K562 (cell line): ENCODE measurements at regions not wholly inside any gene's neighbourhood (a gene's known extent, or its start where the extent isn't known, plus 50 kb on each side); places are given as distances from the start of the nearest gene placed in this dataset.

Source experiments
- ATAC-seq: fragments of 200-7000 bp; cut with Tn5 transposase; 3 replicates; pipeline ENCODE4 v1.9.1; 2020; ENCODE audit warnings: moderate library complexity
- BruUV-seq: library from RNA; stranded (reverse); fragments of 400-500 nt; replicated peaks from 2 replicates; lab custom pipeline; 2021; lab: Mats Ljungman, UMichigan
- CTCF ChIA-PET: fragments of 300-600 bp; formaldehyde crosslinking; extraction: SDS; loops from one replicate; lab custom pipeline; 2021; ENCODE audit warnings: low intra/inter-chr PET ratio; lab: Yijun Ruan, JAX
- POLR2A ChIA-PET: fragments of 300-600, 350-650 bp; sonication (Branson Sonifier 250); formaldehyde crosslinking; extraction: SDS; loops from one replicate; lab custom pipeline; 2021; ENCODE audit warnings: antibody characterized with exemption, inconsistent platforms; lab: Yijun Ruan, JAX
- DNase-seq, 4 experiments: peaks; one replicate each; pipeline versions ENCODE4 v3.0.0 to v3.0.0-alpha.2; 2011 to 2018; ENCODE audit warnings: low spot score in 3 of 4, mixed read lengths in 3 of 4; ENCODE audit errors: extremely low read depth in 1 of 4
- FAIRE-seq: peaks from 2 replicates; lab custom pipeline; 2011; peaks lifted over from hg19 to GRCh38; lab: Jason Lieb, UNC
- H2AFZ ChIP-seq: 2 replicates; pipeline ENCODE4 v1.6.0; 2011; ENCODE audit warnings: low read depth, low read length, control low read depth, inconsistent platforms
- H3K27ac ChIP-seq: fragments of 200-600 bp; 3 replicates; pipeline ENCODE4 v1.8.0; 2011; ENCODE audit warnings: low read depth, mild to moderate bottlenecking, control low read depth, inconsistent platforms, low read length, moderate library complexity, mixed read lengths; ENCODE audit errors: extremely low read depth
- H3K27me3 ChIP-seq, 2 experiments: fragments of 300-600 bp in 1 of 2; 2 replicates in 1 of 2; 3 replicates in 1 of 2; pipeline versions ENCODE4 v1.6.0 to v1.8.0; 2011; ENCODE audit warnings: inconsistent platforms in 2 of 2, low read length in 2 of 2, mild to moderate bottlenecking in 1 of 2, mixed read lengths in 1 of 2, moderate library complexity in 1 of 2; ENCODE audit not compliant: control insufficient read depth in 2 of 2, insufficient read depth in 2 of 2
- H3K36me3 ChIP-seq: fragments of 300-600 bp; 3 replicates; pipeline ENCODE4 v1.8.0; 2011; ENCODE audit warnings: mild to moderate bottlenecking, low read length, inconsistent platforms; ENCODE audit not compliant: control insufficient read depth, insufficient read depth
- H3K4me1 ChIP-seq, 2 experiments: fragments of 200-600 bp in 1 of 2; replicated peaks in 1 of 2; 2 replicates in 1 of 2; 3 replicates in 1 of 2; pipeline versions ENCODE4 v1.5.1 to v1.8.0; 2011; ENCODE audit warnings: inconsistent platforms in 2 of 2, low read length in 2 of 2, mild to moderate bottlenecking in 1 of 2, mixed read lengths in 1 of 2, moderate library complexity in 1 of 2; ENCODE audit not compliant: control insufficient read depth in 2 of 2, insufficient read depth in 2 of 2
- H3K4me2 ChIP-seq: 2 replicates; pipeline ENCODE4 v1.6.1; 2011; ENCODE audit warnings: low read length, control low read depth, inconsistent platforms, mixed read lengths; ENCODE audit not compliant: insufficient read depth
- H3K4me3 ChIP-seq: fragments of 200-600 bp; sonication (generic), shearing (Covaris generic); 2 replicates; pipeline ENCODE4 v1.5.1; 2016; ENCODE audit warnings: control low read depth, inconsistent platforms
- H3K79me2 ChIP-seq: fragments of 200-600 bp; 3 replicates; pipeline ENCODE4 v1.8.0; 2011; ENCODE audit warnings: low read length, inconsistent platforms; ENCODE audit not compliant: control insufficient read depth, insufficient read depth
- H3K9ac ChIP-seq, 2 experiments: 2 replicates each; pipeline versions ENCODE4 v1.6.0 to v1.6.1; 2011; ENCODE audit warnings: low read depth in 2 of 2, low read length in 2 of 2, control low read depth in 1 of 2, inconsistent platforms in 1 of 2, mild to moderate bottlenecking in 1 of 2, mixed read lengths in 1 of 2; ENCODE audit not compliant: insufficient read depth in 1 of 2
- H3K9me1 ChIP-seq: one replicate; pipeline ENCODE4 v1.6.0; 2011; ENCODE audit warnings: inconsistent platforms, mild to moderate bottlenecking, low read length, moderate library complexity; ENCODE audit not compliant: control insufficient read depth, insufficient read depth
- H3K9me3 ChIP-seq: replicated peaks from 2 replicates; pipeline ENCODE4 v1.5.1; 2011; ENCODE audit warnings: low read depth, low read length, inconsistent platforms; ENCODE audit not compliant: control insufficient read depth, insufficient read depth
- H4K20me1 ChIP-seq: replicated peaks from 2 replicates; pipeline ENCODE4 v1.6.1; 2011; ENCODE audit warnings: low read length, inconsistent platforms, mixed read lengths; ENCODE audit not compliant: control insufficient read depth, insufficient read depth
- CEBPZ ChIP-seq: fragments of 150-350 bp; IDR thresholded peaks from 2 replicates; pipeline ENCODE4 v1.6.1; 2014; ENCODE audit warnings: low read depth, mild to moderate bottlenecking, low read length, borderline replicate concordance
- FOXP1 ChIP-seq: sonication (generic); formaldehyde crosslinking; IDR thresholded peaks from 2 replicates; pipeline ENCODE4 v1.8.0; 2022; ENCODE audit warnings: mild to moderate bottlenecking, missing genetic modification reagents
- FUS ChIP-seq: fragments of 200-400 bp; formaldehyde crosslinking; optimal IDR thresholded peaks from 2 replicates; pipeline ENCODE3; 2017; ENCODE audit warnings: low read depth, low read length
- PATZ1 ChIP-seq: fragments of 250-450 bp; sonication (Bioruptor Pico); IDR thresholded peaks from 2 replicates; pipeline ENCODE4 v1.5.0; 2020; ENCODE audit warnings: mild to moderate bottlenecking, borderline replicate concordance
- POLR2H ChIP-seq: IDR thresholded peaks from 2 replicates; pipeline ENCODE4 v1.6.1; 2016; ENCODE audit warnings: missing genetic modification characterization, low read depth, mild to moderate bottlenecking, control low read depth, missing compliant biosample characterization, moderate library complexity
- ZBTB2 ChIP-seq: fragments of 450-650 bp; IDR thresholded peaks from 2 replicates; pipeline ENCODE4 v1.6.1; 2016; ENCODE audit warnings: antibody characterized with exemption
- WGBS: fragments of 100-300 bp; shearing (Covaris generic); methylation state at CpG from one replicate; pipeline ENCODE4 v1.1.6; 2016; ENCODE audit warnings: low coverage, mixed read lengths; ENCODE audit not compliant: insufficient coverage; ENCODE audit errors: missing lambda C conversion rate; 5-methylcytosine and 5-hydroxymethylcytosine counted together
- in situ Hi-C: fragments of 300-500 bp; cut with MboI; formaldehyde crosslinking; loops from 4 replicates; pipeline ENCODE4 v1.15.0; 2018; ENCODE audit warnings: inconsistent platforms, mixed read lengths
- intact Hi-C: fragments of 100-400 bp; cut with micrococcal nuclease; formaldehyde crosslinking; loops from 2 replicates; pipeline ENCODE4 v1.14.2; 2022

GRCh38 chr5:57550132-57550531 lies 67.5 kb upstream of the ACTBL2 start:
- intact Hi-C loops (no loop called here), in situ Hi-C loops (no loop called here)
- Histone ChIP-seq H2AFZ (no peak overlapping the region), H3K4me2 (no peak overlapping the region), H3K4me1 (no peaks in the 10 kb centered on the region), H3K4me3 (no peak overlapping the region), H3K27me3 (no peaks in the 10 kb centered on the region), H3K36me3 (no peaks in the 10 kb centered on the region), H3K9ac (no peak overlapping the region), H4K20me1 (no peaks in the 10 kb centered on the region), H3K9me3 (no peaks in the 10 kb centered on the region), H3K9me1 (no peaks in the 10 kb centered on the region), H3K79me2 (no peaks in the 10 kb centered on the region), H3K27ac (no peak overlapping the region)
- WGBS, result 0% methylated on average over 6 of the region's 6 CpGs
- TF ChIP-seq FUS (no peak), PATZ1 (CRISPR knock-in tag) (no peak)
- no peak for ATAC-seq
- no TSS peak for BruUV-seq
- no peak for FAIRE-seq
- CTCF ChIA-PET, result no interaction called here
- POLR2A ChIA-PET, result no interaction called here
- DNase-seq, result no peak

GRCh38 chr5:57549566-57549965 lies 67.0 kb upstream of the ACTBL2 start:
- H3K27ac ChIP-seq, result no peak overlapping the region
- no peaks in the 10 kb centered on the region for H3K9me1 ChIP-seq
- H3K79me2 ChIP-seq, result no peaks in the 10 kb centered on the region
- ATAC-seq (no peak), FAIRE-seq (no peak), DNase-seq (no peak)
- ChIA-PET CTCF (no interaction called here), POLR2A (no interaction called here)
- no peaks in the 10 kb centered on the region for H4K20me1 ChIP-seq
- no peak overlapping the region for H3K4me3 ChIP-seq
- H3K4me1 ChIP-seq, result no peaks in the 10 kb centered on the region
- H2AFZ ChIP-seq, result no peak overlapping the region
- intact Hi-C loops (no loop called here), in situ Hi-C loops (no loop called here)
- TF ChIP-seq FOXP1 (CRISPR knock-in tag) (no peak), CEBPZ (no peak), ZBTB2 (no peak), POLR2H (tag) (no peak)
- H3K36me3 ChIP-seq, result no peaks in the 10 kb centered on the region
- H3K27me3 ChIP-seq, result no peaks in the 10 kb centered on the region
- BruUV-seq, result no TSS peak
- no peaks in the 10 kb centered on the region for H3K9me3 ChIP-seq
- no peak overlapping the region for H3K4me2 ChIP-seq
- no peak overlapping the region for H3K9ac ChIP-seq
